Middle frontal gyrus (tissue), 1 donor: ENCODE measurements at regions not wholly inside any gene's neighbourhood (a gene's known extent, or its start where the extent isn't known, plus 50 kb on each side); places are given as distances from the start of the nearest gene placed in this dataset.

Source experiments
- DNase-seq: peaks from one replicate; pipeline ENCODE4 v3.0.0-alpha.2; 2015; ENCODE audit warnings: low spot score; ENCODE audit errors: extremely low spot score

DNA sequence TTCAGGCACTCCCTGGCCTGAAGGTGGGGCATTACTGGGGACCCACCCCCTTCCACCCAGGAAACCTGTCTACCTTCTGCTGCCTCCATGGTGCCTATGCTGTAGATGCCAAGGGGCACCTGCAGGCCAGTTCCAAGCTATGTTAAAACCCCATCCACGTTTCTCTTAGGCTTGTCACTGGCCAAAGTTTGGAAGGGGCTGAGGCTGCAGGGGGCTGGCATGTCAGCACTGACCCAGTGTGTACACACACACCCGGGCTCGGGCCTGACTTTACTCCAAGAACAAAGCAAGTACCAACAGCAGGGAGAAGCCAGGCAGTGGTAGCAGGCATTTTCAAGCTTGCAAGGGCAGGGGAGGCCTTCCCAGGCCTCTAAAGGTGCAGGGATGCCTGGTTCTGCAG is 53.8 kb upstream of the PCDH15 start:
- DNase-seq = no peak

GRCh38 chr10:54854389-54854788 is 53.4 kb upstream of the PCDH15 start:
- no peak for DNase-seq

GRCh38 chr10:54853883-54854282 is 52.9 kb upstream of the PCDH15 start:
- no peak for DNase-seq
